Activated naive CD8-positive, alpha-beta T cell treated with anti-CD3 and anti-CD28 coated beads, Interleukin-2, amount 50 U/mL, for 24 hours (primary cell): ENCODE measurements at regions not wholly inside any gene's neighbourhood (a gene's known extent, or its start where the extent isn't known, plus 50 kb on each side); places are given as distances from the start of the nearest gene placed in this dataset.

ENCODE experiments used
- ATAC-seq: fragments of 150-1000 bp; cut with Tn5 transposase; one replicate; pipeline ENCODE4 v1.10.0; 2021
- DNase-seq: peaks from one replicate; pipeline ENCODE4 v3.0.0; 2021
- H3K27ac Mint-ChIP-seq: one replicate; pipeline ENCODE4 v1.8.0; 2021; ENCODE audit warnings: mild to moderate bottlenecking, mixed read lengths
- H3K27me3 Mint-ChIP-seq: one replicate; pipeline ENCODE4 v1.8.0; 2021; ENCODE audit warnings: mixed read lengths
- H3K36me3 Mint-ChIP-seq: one replicate; pipeline ENCODE4 v1.8.0; 2021; ENCODE audit warnings: low read depth, mixed read lengths
- H3K4me1 Mint-ChIP-seq: one replicate; pipeline ENCODE4 v1.8.0; 2021; ENCODE audit warnings: mixed read lengths
- H3K4me3 Mint-ChIP-seq: one replicate; pipeline ENCODE4 v1.8.0; 2021; ENCODE audit warnings: mild to moderate bottlenecking, moderate library complexity, mixed read lengths
- H3K9me3 Mint-ChIP-seq: one replicate; pipeline ENCODE4 v1.8.0; 2021; ENCODE audit warnings: mixed read lengths

GRCh38 chr2:61710711-61711110 is 143.1 kb downstream of the FAM161A start:
- no peaks in the 10 kb centered on the region for H3K27me3 Mint-ChIP-seq
- H3K4me1 Mint-ChIP-seq, result no peaks in the 10 kb centered on the region
- no peak for ATAC-seq
- no peak overlapping the region for H3K27ac Mint-ChIP-seq
- H3K36me3 Mint-ChIP-seq, result no peaks in the 10 kb centered on the region
- DNase-seq, result no peak
- no peaks in the 10 kb centered on the region for H3K9me3 Mint-ChIP-seq
- no peak overlapping the region for H3K4me3 Mint-ChIP-seq

DNA sequence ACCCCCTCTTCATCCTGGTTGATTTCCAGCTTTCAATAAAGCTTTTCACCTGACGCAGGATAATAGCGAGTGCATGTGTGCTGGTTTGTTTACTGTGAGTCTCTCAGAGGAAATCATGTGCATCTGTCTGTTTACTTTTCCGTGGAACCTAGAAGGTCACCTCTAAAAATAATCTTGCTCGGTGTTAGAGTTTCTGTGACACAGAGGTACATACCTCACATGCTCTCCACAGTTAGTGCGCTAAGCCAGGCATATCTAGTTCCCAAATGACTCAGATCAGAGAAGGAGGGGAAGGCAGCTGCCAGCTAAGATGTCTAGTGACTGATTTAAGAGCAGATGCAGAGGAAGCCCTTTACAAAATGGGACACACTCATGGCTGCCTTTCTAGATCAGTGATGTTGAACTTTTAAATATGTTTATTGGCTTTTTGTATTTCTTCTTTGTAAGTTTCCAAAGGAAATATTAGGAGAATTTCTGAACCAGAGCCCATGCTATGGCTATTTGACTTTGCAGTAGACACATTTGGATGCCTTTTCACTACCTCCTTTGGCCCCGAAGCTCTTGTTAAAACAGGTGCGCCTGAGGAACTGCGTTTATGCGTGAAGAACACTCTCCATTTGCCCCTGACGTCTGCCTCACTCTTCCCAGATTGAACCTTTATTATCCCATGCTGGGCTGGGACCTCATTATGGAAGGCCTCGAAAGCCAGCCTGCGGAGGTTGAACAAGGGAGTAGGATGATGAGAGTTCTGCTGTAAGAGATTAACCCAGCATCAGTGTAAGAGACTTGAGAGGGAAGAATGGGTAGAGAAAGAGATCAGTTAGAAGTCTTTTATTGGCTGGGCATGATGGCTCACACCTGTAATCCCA is 145.6 kb downstream of the FAM161A start:
- no peaks in the 10 kb centered on the region for H3K36me3 Mint-ChIP-seq
- ATAC-seq, result peak; percentile 59
- no peaks in the 10 kb centered on the region for H3K9me3 Mint-ChIP-seq
- no peaks in the 10 kb centered on the region for H3K4me1 Mint-ChIP-seq
- DNase-seq, result no peak
- H3K27ac Mint-ChIP-seq, result no peak overlapping the region
- H3K4me3 Mint-ChIP-seq, result no peak overlapping the region
- H3K27me3 Mint-ChIP-seq, result no peaks in the 10 kb centered on the region

DNA sequence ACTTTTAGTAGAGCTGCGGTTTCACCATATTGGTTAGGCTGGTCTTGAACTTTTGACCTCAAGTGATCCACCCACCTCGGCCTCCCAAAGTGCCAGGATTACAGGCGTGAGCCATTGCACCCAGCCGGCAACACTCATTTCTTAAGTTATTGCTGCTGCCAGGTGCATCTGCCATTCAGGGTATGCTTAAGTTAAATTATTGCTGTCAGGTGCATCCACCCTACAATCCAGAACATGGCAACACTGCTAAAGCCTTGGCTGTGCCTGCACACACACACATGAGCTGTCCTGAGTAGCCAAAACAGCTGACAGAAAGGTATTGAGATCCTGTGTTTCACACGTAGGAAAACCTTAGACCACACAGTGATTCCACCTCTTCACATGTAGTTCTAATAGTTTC is 148.2 kb downstream of the FAM161A start:
- Mint-ChIP-seq H3K27me3 (no peaks in the 10 kb centered on the region), H3K27ac (no peak overlapping the region), H3K4me3 (no peak overlapping the region), H3K9me3 (no peaks in the 10 kb centered on the region), H3K4me1 (peaks cover under 1% of the 10 kb centered on the region), H3K36me3 (no peaks in the 10 kb centered on the region)
- DNase-seq, result no peak
- ATAC-seq, result no peak

DNA sequence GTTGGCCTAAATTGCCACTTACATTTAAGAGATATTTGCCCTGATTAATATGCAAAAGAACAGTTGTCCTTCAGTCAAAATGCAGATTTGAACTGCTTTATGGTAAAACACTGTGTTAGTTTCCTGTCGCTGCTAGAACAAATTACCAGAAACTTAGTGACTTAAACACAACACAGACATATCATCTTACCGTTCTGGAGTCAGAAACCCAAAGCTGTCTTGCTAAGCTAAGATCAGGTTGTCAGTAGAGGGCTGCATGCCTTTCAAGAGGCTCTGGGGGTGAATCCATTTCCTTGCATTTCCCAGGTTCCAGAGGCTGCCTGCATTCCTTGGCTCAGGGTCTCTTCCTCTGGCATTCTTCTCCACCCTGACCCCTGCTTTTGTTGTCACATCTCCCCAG is 149.5 kb downstream of the FAM161A start:
- H3K4me3 Mint-ChIP-seq, result no peak overlapping the region
- peaks cover 2% of the 10 kb centered on the region for H3K4me1 Mint-ChIP-seq
- H3K36me3 Mint-ChIP-seq, result no peaks in the 10 kb centered on the region
- H3K27ac Mint-ChIP-seq, result no peak overlapping the region
- no peak for DNase-seq
- no peaks in the 10 kb centered on the region for H3K27me3 Mint-ChIP-seq
- no peaks in the 10 kb centered on the region for H3K9me3 Mint-ChIP-seq
- ATAC-seq, result no peak

DNA sequence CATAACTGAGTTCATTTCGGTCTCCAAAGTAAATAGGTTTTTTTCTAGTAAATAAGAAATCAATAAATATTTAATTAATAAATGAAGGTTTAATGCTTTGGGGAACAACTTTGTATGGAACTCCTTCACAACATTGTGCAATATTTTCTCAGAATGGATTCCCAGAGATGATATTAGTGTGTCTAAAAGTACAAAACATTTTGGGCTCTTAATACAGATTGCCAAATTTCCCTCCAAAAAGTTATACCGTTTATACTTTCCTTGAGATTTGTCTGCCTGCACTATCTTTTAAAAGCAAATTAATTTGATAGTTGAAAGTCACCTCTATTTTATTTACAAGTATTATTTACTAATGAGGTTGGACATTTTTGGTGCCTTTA is 151.8 kb downstream of the FAM161A start:
- Mint-ChIP-seq H3K4me3 (no peak overlapping the region), H3K4me1 (peaks cover 2% of the 10 kb centered on the region), H3K9me3 (no peaks in the 10 kb centered on the region), H3K36me3 (no peaks in the 10 kb centered on the region), H3K27ac (no peak overlapping the region), H3K27me3 (no peaks in the 10 kb centered on the region)
- ATAC-seq (no peak), DNase-seq (no peak)

DNA sequence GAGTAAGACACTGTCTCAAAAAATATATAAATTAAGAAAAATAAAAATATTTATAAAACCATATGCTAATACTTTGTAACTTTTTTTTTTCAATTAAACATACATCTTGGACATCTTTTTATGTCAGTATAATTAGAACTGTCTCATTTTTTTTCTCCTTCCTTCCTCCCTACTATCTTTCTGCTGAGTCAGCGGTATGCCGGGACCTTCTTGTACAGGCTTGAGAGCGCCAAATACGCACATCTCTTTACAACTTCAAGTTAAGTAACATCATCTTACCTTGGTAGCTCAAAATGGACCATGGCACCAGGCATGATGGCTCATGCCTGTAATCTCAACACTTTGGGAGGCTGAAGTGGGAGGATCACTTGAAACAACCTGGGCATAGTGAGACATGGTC is 153.4 kb downstream of the FAM161A start:
- Mint-ChIP-seq H3K9me3 (no peaks in the 10 kb centered on the region), H3K36me3 (no peaks in the 10 kb centered on the region), H3K4me3 (no peak overlapping the region), H3K27ac (no peak overlapping the region), H3K27me3 (no peaks in the 10 kb centered on the region), H3K4me1 (peaks cover 2% of the 10 kb centered on the region)
- ATAC-seq (no peak), DNase-seq (no peak)

DNA sequence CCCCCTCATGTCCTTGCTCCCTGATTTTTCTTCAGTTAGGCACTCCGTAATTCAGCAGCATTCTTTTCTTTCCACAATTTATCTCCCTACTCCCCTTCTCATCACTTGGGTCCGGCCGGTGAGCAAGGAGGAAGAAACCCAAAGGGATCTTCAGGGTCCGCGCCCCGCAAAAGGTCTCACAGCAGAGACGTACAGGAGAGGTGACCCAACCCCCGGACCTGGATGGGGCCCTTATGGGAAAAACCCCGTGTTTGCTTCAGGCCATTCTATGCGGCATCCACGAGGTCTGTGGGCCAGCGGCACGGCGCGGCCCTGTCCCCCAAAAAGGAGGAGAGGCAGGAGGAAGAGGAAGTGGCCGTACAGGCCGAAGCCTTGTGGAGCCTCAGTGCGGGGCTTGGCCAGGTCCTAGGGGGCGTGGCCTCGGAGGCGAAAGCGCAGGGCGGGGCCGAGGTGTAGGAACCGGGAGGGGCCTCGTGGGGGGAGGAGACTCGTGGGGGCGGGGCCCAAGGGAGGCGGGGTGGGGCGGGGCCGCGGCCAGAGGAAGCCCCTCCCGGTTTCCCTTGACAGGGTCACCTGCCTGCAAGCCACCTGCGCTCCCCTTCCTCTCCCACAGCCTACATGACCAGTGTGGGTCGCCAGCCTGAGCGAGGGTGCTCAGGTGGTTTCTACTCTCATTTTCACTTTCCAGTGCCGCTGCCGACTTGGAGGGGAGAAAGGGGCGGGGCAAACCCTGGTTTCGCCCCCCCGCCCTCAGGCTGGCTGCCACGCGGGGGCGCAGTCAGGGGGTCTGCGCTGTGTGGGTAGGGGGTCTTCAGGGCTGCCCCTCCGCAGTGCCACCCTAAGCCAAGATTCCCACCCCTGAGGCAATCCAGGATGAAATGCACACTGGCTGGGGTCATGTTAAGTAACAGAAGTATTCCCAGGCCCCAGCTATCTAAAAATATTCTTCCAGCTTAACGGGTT is 156.4 kb upstream of the XPO1 start:
- Mint-ChIP-seq H3K4me3 (peak overlapping the region; percentile 87), H3K27ac (peak overlapping the region; percentile 73), H3K36me3 (no peaks in the 10 kb centered on the region), H3K4me1 (peaks cover 13% of the 10 kb centered on the region), H3K9me3 (no peaks in the 10 kb centered on the region), H3K27me3 (no peaks in the 10 kb centered on the region)
- peak; percentile 94 for ATAC-seq
- peak; percentile 91 for DNase-seq

DNA sequence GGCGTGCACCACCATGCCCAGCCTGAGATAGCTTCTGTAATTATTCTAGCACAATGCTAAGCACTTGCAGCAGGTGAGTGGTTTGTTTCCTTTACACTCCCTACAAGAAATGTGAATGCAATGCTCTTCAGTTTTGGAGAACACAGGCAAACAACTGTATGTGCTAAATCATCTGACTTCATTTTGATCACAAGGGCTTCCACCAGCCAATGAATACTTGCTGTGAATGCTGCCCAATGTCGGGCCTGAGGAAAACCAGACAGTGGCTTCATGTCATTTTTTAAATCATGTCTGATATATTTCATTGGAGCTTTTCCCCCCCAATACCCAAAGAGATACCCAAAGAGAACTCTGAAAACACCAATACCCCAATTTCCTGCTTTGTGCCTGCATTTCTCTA is 155.6 kb upstream of the XPO1 start:
- no peak for DNase-seq
- no peaks in the 10 kb centered on the region for H3K36me3 Mint-ChIP-seq
- H3K27ac Mint-ChIP-seq, result no peak overlapping the region

GRCh38 chr2:61690078-61690596 is 152.0 kb upstream of the XPO1 start:
- Mint-ChIP-seq H3K4me3 (no peak overlapping the region), H3K4me1 (peaks cover 15% of the 10 kb centered on the region), H3K27ac (no peak overlapping the region), H3K27me3 (no peaks in the 10 kb centered on the region), H3K36me3 (no peaks in the 10 kb centered on the region), H3K9me3 (no peaks in the 10 kb centered on the region)
- no peak for DNase-seq
- no peak for ATAC-seq

More for the DNA sequence above, 155.6 kb upstream of the XPO1 start:
- H3K9me3 Mint-ChIP-seq, result no peaks in the 10 kb centered on the region
- peaks cover 15% of the 10 kb centered on the region for H3K4me1 Mint-ChIP-seq
- H3K4me3 Mint-ChIP-seq, result peak overlapping the region; percentile 87
- no peak for ATAC-seq
- H3K27me3 Mint-ChIP-seq, result no peaks in the 10 kb centered on the region

DNA sequence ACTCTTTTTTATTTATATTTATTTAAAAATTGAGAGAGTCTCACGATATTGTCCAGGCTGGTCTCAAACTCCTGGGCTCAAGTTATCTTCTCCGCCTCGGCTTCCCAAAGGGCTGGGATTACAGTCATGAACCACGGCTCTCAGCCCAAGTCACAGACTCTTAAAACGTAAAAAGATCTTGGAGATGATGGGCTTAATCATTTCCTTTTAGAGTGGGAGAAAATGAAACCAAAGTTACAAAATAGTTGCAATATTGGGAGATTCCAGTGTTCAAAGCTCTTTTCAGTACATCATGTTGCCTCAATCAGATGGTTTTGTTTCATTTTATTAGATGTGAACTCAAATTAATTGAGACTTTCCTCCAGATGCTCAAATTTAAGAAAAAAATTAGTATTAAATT is 151.4 kb upstream of the XPO1 start:
- no peak for ATAC-seq
- H3K27me3 Mint-ChIP-seq, result no peaks in the 10 kb centered on the region
- H3K4me3 Mint-ChIP-seq, result no peak overlapping the region
- no peak overlapping the region for H3K27ac Mint-ChIP-seq
- H3K36me3 Mint-ChIP-seq, result no peaks in the 10 kb centered on the region
- no peaks in the 10 kb centered on the region for H3K9me3 Mint-ChIP-seq
- H3K4me1 Mint-ChIP-seq, result peaks cover 15% of the 10 kb centered on the region
- no peak for DNase-seq

DNA sequence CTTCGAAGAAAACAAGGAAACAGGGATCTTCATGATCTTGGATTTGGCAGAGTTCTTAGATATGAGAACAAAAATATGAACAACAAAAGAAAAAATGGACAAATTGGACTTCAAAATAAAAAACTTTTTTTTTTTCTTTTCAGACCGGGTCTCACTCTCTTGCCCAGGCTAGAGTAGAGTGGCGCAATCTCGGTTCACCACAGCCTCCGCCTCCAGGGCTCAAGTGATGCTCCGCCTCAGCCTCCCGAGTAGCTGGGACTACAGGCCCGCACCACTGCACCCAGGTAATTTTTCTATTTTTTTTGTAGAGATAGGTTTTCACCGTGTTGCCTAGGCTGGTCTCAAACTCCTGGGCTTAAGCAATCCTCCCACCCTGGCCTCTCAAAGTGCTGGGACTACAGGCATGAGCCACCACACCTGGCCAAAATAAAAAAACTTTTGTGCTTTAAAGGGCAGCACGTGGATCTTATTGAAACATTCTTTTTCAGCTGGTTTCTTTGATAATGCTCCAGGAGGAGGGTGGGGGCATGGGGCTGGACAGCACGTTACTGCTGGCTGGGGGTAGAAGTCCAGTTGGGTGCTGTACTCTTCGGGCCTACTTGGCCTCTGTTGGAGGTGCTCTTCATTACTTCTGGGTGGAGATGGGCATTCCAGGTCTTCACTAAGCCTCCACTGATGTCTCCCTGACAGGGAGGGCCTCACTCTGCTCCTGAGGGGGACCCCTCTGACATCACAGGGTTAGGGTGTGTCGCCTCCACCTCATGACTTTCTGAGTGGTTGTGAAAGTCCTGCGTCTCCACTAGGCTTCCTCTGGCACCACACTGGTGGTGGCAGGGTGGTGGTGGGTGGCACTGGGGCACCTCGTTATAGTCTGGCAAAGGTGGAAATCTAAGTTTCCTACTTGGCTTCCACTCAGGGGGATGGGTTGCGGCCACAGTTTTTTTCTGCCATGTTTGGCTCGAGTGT is 150.5 kb upstream of the XPO1 start:
- Mint-ChIP-seq H3K4me1 (peaks cover 7% of the 10 kb centered on the region), H3K4me3 (no peak overlapping the region)

GRCh38 chr2:61679096-61679495 is 140.9 kb upstream of the XPO1 start:
- Mint-ChIP-seq H3K36me3 (peaks cover 15% of the 10 kb centered on the region), H3K27ac (no peak overlapping the region), H3K4me3 (no peak overlapping the region), H3K27me3 (no peaks in the 10 kb centered on the region), H3K4me1 (no peaks in the 10 kb centered on the region), H3K9me3 (peaks cover 23% of the 10 kb centered on the region)
- no peak for DNase-seq
- no peak for ATAC-seq

More for the DNA sequence above, 150.5 kb upstream of the XPO1 start:
- H3K9me3 Mint-ChIP-seq, result no peaks in the 10 kb centered on the region
- H3K36me3 Mint-ChIP-seq, result no peaks in the 10 kb centered on the region
- no peak overlapping the region for H3K27ac Mint-ChIP-seq
- ATAC-seq, result peak; percentile 40
- H3K27me3 Mint-ChIP-seq, result no peaks in the 10 kb centered on the region
- DNase-seq, result no peak

DNA sequence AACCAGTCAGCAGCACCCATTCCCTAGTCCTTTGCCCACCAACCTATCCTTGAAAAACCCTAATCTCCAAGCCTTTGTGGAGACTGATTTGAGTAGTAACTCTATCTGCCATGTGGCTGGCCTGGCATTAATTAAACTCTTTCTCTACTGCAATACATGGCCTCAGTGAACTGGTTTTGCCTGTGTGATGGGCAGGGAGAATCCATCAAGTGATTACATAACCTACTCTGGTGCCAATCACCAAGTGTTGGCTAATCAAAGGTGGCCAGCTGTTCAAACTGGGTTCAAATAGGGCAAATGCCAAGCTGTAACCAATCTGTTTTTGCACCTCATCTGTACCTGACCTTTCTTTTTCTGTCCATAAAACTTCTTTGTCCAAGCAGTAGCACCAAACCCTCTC is 139.8 kb upstream of the XPO1 start:
- ATAC-seq, result no peak
- no peak for DNase-seq
- Mint-ChIP-seq H3K27ac (no peak overlapping the region), H3K27me3 (no peaks in the 10 kb centered on the region), H3K36me3 (peaks cover 15% of the 10 kb centered on the region), H3K4me1 (no peaks in the 10 kb centered on the region), H3K9me3 (peaks cover 24% of the 10 kb centered on the region), H3K4me3 (no peak overlapping the region)

DNA sequence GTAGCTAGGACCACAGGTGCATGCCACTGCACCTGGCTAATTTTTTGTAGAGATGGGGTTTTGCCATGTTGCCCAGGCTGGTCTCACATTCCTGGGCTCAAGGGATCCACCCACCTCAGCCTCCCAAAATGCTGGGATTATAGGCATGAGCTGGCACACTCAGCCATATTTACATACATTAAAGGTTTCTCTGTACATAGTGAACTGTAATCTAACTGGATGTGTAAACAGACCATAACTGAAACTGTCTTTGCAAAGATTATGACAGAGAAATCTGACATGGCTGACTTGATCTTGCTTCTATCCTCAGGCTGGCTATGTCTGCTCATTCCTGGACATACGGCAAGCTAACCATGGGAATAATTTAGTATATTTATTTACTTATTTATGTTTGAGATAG is 139.2 kb upstream of the XPO1 start:
- no peaks in the 10 kb centered on the region for H3K4me1 Mint-ChIP-seq
- H3K27ac Mint-ChIP-seq, result no peak overlapping the region
- DNase-seq, result no peak
- H3K4me3 Mint-ChIP-seq, result no peak overlapping the region
- no peak for ATAC-seq
- H3K27me3 Mint-ChIP-seq, result no peaks in the 10 kb centered on the region
- peaks cover 24% of the 10 kb centered on the region for H3K9me3 Mint-ChIP-seq
- H3K36me3 Mint-ChIP-seq, result peaks cover 15% of the 10 kb centered on the region
